ENCODE measurements at regions not wholly inside any gene's neighbourhood (a gene's known extent, or its start where the extent isn't known, plus 50 kb on each side); places are given as distances from the start of the nearest gene placed in this dataset.

GRCh38 chr12:90172524-90172923, 463.9 kb upstream of the ATP2B1 start:
- Histone ChIP-seq H3K9me3 (no peaks in the 10 kb centered on the region), H3K36me3 (no peaks in the 10 kb centered on the region), H3K4me3 (no peak overlapping the region), H3K27ac (no peak overlapping the region), H3K27me3 (ENCODE audit: low read depth) (no peaks in the 10 kb centered on the region), H3K4me1 (no peaks in the 10 kb centered on the region)
- DNase-seq: no peak
- ATAC-seq: no peak
- TF ChIP-seq CTCF (IDR thresholded peaks at IDR 0.05): no peak
- intact Hi-C loops (cut with DNase I): no loop called here

- Histone ChIP-seq H3K9me3 (no peaks in the 10 kb centered on the region), H3K4me3 (no peak overlapping the region), H3K4me1 (no peaks in the 10 kb centered on the region), H3K36me3 (no peaks in the 10 kb centered on the region), H3K27me3 (ENCODE audit: low read depth) (no peaks in the 10 kb centered on the region), H3K27ac (no peak overlapping the region)
- DNase-seq (no peak), ATAC-seq (no peak)
- TF ChIP-seq CTCF (IDR thresholded peaks at IDR 0.05): no peak
- intact Hi-C loops (cut with DNase I): no loop called here
Observed at GRCh38 chr12:90170740-90171139, 462.1 kb upstream of the ATP2B1 start.

DNA sequence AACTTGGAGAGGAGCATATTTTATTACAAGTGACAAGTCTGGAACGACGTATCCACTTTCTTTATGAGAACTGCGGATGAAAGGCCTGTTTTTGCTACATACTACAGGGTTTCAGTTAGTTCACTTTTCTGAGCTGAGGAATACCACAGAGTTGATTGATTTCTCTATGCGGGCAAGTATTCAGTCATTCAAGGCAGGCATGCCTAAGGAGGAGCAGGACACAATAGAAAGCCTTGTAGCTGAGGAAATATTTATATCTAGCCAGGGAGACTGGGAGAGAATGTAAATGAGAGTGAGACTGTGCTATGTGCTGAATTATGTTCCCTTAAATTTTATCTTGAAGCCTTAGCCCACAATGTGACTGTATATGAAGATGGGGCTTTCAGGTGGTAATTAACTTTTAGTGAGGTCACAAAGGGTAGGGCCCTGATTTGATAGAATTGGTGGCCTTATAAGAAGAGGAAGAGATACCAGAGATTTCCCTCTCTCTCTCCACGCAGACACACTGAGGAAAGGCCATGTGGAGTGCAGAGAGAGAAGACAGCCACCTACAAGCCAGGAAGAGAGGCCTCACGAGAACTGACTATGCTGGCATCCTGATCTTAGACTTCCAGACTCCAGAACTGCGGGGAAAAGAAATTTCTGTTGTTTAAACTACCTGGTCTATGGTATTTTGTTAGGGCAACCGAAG, 459.0 kb upstream of the ATP2B1 start:
- H3K4me3 ChIP-seq: no peak overlapping the region
- no peak for TF ChIP-seq CTCF (IDR thresholded peaks at IDR 0.05)
- ATAC-seq: no peak

DNA sequence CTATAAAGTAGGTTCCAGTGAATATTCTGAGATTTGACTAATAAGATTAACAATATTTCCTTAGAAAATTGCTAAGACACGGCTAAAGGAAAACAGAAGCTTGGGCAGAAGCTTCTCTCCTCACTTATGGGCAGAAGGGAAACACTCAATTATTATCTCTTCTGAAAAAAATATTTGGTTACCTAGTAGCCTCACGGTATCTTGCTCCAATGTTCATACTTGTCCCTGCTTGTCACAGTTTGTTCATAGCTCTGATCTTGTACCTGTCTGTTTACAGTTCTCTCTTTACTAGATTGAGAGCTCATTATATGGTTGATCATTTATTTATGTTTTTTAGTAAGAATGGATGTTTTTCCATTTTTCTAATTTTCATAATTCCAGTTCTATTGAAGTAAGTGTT, 458.0 kb upstream of the ATP2B1 start:
- TF ChIP-seq CTCF (IDR thresholded peaks at IDR 0.05): no peak
- Histone ChIP-seq H3K27me3 (ENCODE audit: low read depth) (no peaks in the 10 kb centered on the region), H3K9me3 (no peaks in the 10 kb centered on the region), H3K4me3 (no peak overlapping the region), H3K36me3 (no peaks in the 10 kb centered on the region), H3K27ac (no peak overlapping the region), H3K4me1 (no peaks in the 10 kb centered on the region)
- no peak for DNase-seq
- intact Hi-C loops (cut with DNase I): no loop called here
- ATAC-seq: no peak

More for the DNA sequence above, 459.0 kb upstream of the ATP2B1 start:
- Histone ChIP-seq H3K9me3 (no peaks in the 10 kb centered on the region), H3K4me1 (no peaks in the 10 kb centered on the region), H3K36me3 (no peaks in the 10 kb centered on the region), H3K27me3 (ENCODE audit: low read depth) (no peaks in the 10 kb centered on the region), H3K27ac (no peak overlapping the region)
- DNase-seq: no peak
- intact Hi-C loops (cut with DNase I): no loop called here

- no peak for DNase-seq
- Histone ChIP-seq H3K9me3 (no peaks in the 10 kb centered on the region), H3K27me3 (ENCODE audit: low read depth) (no peaks in the 10 kb centered on the region), H3K4me1 (no peaks in the 10 kb centered on the region), H3K36me3 (no peaks in the 10 kb centered on the region), H3K27ac (no peak overlapping the region), H3K4me3 (no peak overlapping the region)
- ATAC-seq: no peak
- TF ChIP-seq CTCF (IDR thresholded peaks at IDR 0.05): no peak
- intact Hi-C loops (cut with DNase I): no loop called here
Observed at GRCh38 chr12:90166012-90166411, 457.4 kb upstream of the ATP2B1 start.
